ENCODE measurements at regions not wholly inside any gene's neighbourhood (a gene's known extent, or its start where the extent isn't known, plus 50 kb on each side); places are given as distances from the start of the nearest gene placed in this dataset.

DNA sequence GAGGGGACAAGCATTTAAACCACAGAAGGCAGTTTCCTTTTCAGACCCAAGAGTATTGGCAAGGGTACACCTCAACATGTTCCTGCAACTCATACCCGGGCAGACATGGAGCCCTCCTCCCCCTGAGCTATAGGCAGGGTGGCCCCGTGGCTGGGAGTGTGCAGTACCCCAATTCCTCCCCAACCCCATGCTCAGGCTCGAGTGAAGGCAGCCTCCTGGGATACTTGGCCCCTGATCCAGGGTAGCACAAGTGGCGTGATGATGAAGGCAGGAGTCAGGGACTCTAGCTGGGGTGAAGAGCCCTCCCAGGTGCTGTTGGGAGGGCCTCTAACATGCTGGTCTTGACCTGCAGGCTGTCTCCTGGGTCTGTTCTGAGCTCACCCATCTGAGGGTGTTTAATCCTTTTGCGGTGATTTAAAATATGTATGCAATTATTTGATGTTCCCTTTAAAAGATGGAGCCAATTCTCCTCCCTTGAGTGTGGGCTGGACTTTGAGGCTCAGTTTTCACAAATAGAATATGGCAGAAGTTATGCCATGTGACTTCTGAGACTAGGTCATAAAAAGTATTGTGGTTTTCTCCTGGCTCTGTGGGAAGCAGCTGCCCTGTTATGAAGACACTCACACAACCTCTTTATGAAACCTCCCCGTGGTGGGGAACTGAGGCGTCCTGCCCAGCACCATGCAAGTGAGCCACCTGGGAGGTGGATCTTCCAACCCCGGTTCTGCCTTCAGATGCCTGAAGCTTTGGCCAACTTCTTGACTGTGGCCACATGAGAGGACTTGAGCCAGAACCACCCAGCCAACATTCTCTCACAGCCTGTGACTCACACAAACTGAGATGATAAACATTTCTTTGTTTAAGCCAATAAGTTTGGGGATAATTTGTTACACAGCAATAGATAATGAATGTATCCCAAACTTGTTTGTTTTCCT is 54.7 kb upstream of the NECTIN1 start:
- ATAC-seq: no peak
- peaks cover 14 to 22% of the 10 kb centered on the region in 2 donors for H3K27me3 Mint-ChIP-seq
- H3K36me3 Mint-ChIP-seq: no peaks in the 10 kb centered on the region
- no peak overlapping the region for H3K4me3 Mint-ChIP-seq
- no peak overlapping the region for H3K27ac Mint-ChIP-seq
- no peak for DNase-seq (ENCODE audit: low spot score)
- no peaks in the 10 kb centered on the region for H3K4me1 Mint-ChIP-seq (ENCODE audit: low read depth in 2 of 2)
- no peaks in the 10 kb centered on the region for H3K9me3 Mint-ChIP-seq

DNA sequence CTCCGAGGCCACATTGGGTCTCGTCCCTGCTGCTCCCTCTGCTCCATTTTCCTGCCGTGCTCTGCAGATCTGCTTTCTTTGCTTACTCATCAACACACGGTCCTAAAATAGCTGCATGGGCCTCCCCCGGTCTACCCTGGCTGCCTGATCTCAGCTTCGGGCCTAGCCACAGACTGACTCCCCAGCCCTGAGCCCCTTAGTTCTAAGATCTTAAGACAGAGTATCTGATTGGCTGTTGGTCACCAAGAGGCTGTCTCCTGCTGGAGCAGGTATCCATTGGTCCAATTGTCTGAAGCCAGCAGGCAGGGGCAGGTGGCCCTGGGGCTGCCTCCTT is 53.7 kb upstream of the NECTIN1 start:
- Mint-ChIP-seq H3K4me1 (ENCODE audit: low read depth in 2 of 2) (no peaks in the 10 kb centered on the region), H3K36me3 (no peaks in the 10 kb centered on the region), H3K27ac (no peak overlapping the region), H3K27me3 (peaks cover 14 to 22% of the 10 kb centered on the region in 2 donors), H3K9me3 (no peaks in the 10 kb centered on the region), H3K4me3 (no peak overlapping the region)
- DNase-seq (ENCODE audit: low spot score): no peak
- no peak for ATAC-seq

DNA sequence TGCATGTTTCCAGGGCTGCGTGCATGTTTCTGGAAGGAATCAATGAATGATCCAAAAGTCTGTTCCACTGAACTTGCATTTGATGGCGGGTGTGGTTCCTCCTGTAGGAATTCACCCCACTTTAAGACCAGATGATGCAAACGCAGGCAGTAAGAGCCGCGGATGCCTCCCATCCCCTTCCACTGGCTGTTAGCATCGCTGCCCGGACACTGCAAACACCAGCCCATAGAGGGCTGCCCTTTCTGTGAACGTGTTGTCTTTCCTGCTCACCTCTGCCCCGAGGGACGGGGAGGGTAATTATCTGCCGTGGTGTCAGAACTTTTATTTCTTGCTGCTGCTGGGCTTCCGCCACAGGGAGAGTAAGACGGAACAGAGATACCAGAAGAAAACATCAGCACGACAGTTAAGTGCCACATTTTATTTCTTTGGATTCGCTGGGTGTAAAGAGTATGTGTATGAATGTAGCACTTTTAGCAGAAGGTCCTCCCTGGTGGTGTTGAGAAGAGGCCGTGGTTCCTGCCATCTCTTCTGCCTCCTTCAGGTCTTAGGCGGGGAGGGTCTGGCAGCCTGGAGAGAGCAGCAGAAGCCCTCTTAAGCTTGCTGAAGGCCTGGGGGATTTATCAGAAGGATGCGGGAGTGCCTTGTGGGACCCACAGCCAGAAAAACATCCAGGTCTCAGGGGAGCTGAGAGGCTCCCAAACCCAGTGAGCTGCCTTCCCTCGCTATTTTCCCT is 53.2 kb upstream of the NECTIN1 start:
- DNase-seq (ENCODE audit: low spot score) (no peak), ATAC-seq (no peak)
- H3K4me1 Mint-ChIP-seq (ENCODE audit: low read depth in 2 of 2): no peaks in the 10 kb centered on the region
- peaks cover 14 to 22% of the 10 kb centered on the region in 2 donors for H3K27me3 Mint-ChIP-seq
- no peaks in the 10 kb centered on the region for H3K36me3 Mint-ChIP-seq
- H3K27ac Mint-ChIP-seq: no peak overlapping the region
- no peak overlapping the region for H3K4me3 Mint-ChIP-seq
- no peaks in the 10 kb centered on the region for H3K9me3 Mint-ChIP-seq

DNA sequence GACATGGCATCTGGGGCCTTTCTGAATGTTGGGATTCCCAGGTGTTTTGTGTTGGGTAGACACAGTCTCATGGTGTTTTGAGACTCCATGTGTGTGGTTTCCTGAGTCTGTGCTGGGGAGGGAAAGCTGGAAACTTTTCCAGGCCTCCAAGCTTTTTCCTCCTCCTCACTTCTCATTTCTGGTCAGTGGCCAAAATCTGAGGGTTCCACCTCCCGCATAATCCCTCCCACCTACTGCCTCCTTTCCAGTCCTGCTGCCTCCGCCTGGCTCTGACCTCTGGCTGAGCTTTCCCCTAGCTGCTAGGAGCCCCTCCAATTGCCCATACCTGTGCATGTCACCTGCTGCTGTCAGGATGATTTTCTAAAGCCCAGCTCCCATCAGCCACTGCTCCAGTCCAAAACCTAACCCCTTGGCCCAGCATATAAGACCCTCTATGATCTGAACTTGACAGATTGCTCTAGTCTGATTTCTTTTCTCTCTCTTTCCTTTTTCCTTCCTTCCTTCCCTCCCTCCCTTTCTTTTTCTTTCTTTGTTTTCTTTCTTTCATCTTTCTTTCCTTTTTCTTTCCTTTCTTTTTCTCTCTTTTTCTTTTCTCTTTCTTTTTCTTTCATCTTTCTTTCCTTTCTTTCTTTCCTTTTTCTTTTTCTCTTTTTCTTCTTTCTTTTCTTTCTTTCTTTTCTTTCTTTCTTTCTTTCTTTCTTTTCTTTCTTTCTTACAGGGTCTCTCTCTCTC is 51.4 kb upstream of the NECTIN1 start:
- DNase-seq (ENCODE audit: low spot score) (no peak), ATAC-seq (no peak)
- Mint-ChIP-seq H3K4me1 (ENCODE audit: low read depth in 2 of 2) (no peaks in the 10 kb centered on the region), H3K36me3 (no peaks in the 10 kb centered on the region), H3K27me3 (peaks cover 21 to 32% of the 10 kb centered on the region in 2 donors), H3K27ac (no peak overlapping the region), H3K4me3 (no peak overlapping the region), H3K9me3 (no peaks in the 10 kb centered on the region)

DNA sequence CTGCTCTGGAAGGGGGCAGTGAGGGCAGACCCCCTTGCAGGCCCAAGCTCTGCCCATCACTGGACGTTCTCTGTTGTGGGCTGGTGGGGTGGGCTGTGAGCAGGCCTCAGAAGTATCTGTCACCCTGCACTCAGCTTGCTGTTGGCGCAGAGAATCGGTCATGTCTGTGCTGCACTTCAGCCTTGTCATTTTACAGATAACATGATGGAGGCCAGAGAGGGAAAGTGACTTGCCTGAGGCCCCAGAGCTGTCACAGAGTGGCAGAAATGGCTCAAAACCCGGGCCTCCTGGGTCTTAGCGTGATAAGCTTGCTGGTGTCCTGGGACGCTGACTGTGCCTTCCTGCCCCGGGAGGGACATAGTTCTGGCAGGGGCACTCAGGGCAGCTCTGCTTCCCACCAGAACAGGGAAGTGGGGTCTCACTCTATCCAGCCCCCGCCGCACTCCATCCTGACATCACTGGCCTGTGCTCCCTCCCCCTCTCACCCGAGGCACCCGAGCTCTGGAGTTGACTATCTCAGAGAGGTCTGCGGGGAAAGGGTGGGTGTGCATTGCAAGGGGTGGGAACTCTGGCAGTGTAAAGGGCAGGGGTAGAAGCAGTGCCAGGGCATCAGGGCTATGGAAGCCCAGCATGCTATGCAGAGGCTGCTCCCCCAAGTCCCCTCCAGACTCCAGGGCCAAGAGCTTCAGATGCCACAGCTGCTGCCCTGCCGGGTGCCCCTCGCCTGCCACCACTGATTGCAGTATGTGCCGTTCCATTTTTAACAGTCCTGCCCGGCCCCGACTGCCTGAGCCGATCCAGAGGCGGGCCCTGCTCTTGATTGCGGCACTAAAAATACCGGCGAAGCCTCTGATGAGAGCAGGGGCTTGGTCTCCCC is 50.4 kb upstream of the NECTIN1 start:
- ATAC-seq: peak in 1 of 2 donors; percentile 4
- no peak overlapping the region for H3K4me3 Mint-ChIP-seq

More for the DNA sequence above, 50.4 kb upstream of the NECTIN1 start:
- Mint-ChIP-seq H3K4me1 (ENCODE audit: low read depth in 2 of 2) (no peaks in the 10 kb centered on the region), H3K27me3 (peaks cover 23 to 32% of the 10 kb centered on the region in 2 donors), H3K36me3 (no peaks in the 10 kb centered on the region), H3K27ac (no peak overlapping the region), H3K9me3 (no peaks in the 10 kb centered on the region)
- no peak for DNase-seq (ENCODE audit: low spot score)

Data from natural killer cell treated with Interleukin-12 subunit alpha and Interleukin-12 subunit beta and Interleukin-15 and Interleukin-18, amount 100 ng/mL, for 72 hours (primary cell).